Muscle of leg (tissue), 3 donors: ENCODE measurements at regions not wholly inside any gene's neighbourhood (a gene's known extent, or its start where the extent isn't known, plus 50 kb on each side); places are given as distances from the start of the nearest gene placed in this dataset.
"Not testable (repeated sequence)": the region's sequence is repeated elsewhere in the genome, so short reads cannot be mapped to it uniquely, and the experiment has no call there.

Experiments
- DNase-seq: peaks from one replicate; pipeline ENCODE4 v3.0.0; 2013
- H3K27ac ChIP-seq: one replicate; pipeline ENCODE4 v1.5.1; 2013; ENCODE audit warnings: mild to moderate bottlenecking, low read length, control low read depth
- H3K27me3 ChIP-seq: one replicate; pipeline ENCODE4 v1.6.1; 2013; ENCODE audit warnings: low read length; ENCODE audit not compliant: control insufficient read depth, insufficient read depth
- H3K36me3 ChIP-seq: one replicate; pipeline ENCODE4 v1.6.1; 2013; ENCODE audit warnings: low read length; ENCODE audit not compliant: control insufficient read depth, insufficient read depth
- H3K4me1 ChIP-seq: one replicate; pipeline ENCODE4 v1.6.1; 2013; ENCODE audit warnings: low read length; ENCODE audit not compliant: control insufficient read depth, insufficient read depth
- H3K4me3 ChIP-seq: one replicate; pipeline ENCODE4 v1.5.1; 2013; ENCODE audit warnings: low read length, control low read depth
- H3K9me3 ChIP-seq: replicated peaks from 2 replicates; pipeline ENCODE4 v1.6.1; 2013; ENCODE audit warnings: low read depth, low read length; ENCODE audit not compliant: control insufficient read depth
- WGBS: methylation state at CpG from one replicate; pipeline ENCODE4 v1.1.5; 2013; ENCODE audit warnings: missing lambda C conversion rate; ENCODE audit not compliant: insufficient coverage; 5-methylcytosine and 5-hydroxymethylcytosine counted together

- no peak for DNase-seq
- Histone ChIP-seq H3K36me3 (no peaks in the 10 kb centered on the region), H3K27ac (no peak overlapping the region), H3K4me1 (no peaks in the 10 kb centered on the region), H3K4me3 (no peak overlapping the region), H3K9me3 (no peaks in the 10 kb centered on the region), H3K27me3 (no peaks in the 10 kb centered on the region)
- WGBS: no CpG with 5 or more reads among the region's 5 CpGs
Observed at GRCh38 chr9:87387351-87388011, 110.2 kb upstream of the DAPK1 start.

- H3K4me3 ChIP-seq, H3K36me3 ChIP-seq, H3K27me3 ChIP-seq, H3K9me3 ChIP-seq, H3K27ac ChIP-seq, H3K4me1 ChIP-seq, DNase-seq: not testable (repeated sequence)
- WGBS: 95% methylated on average over 7 of the region's 8 CpGs
Observed at GRCh38 chr9:87388708-87389107, 109.0 kb upstream of the DAPK1 start.

- Histone ChIP-seq H3K4me3 (no peak overlapping the region), H3K9me3 (no peaks in the 10 kb centered on the region), H3K4me1 (no peaks in the 10 kb centered on the region), H3K36me3 (no peaks in the 10 kb centered on the region), H3K27ac (no peak overlapping the region), H3K27me3 (no peaks in the 10 kb centered on the region)
- no CpG with 5 or more reads among the region's 3 CpGs for WGBS
- no peak for DNase-seq
Observed at GRCh38 chr9:87389936-87390335, 107.7 kb upstream of the DAPK1 start.

GRCh38 chr9:87390361-87390760, 107.3 kb upstream of the DAPK1 start:
- Histone ChIP-seq H3K27ac (no peak overlapping the region), H3K27me3 (no peaks in the 10 kb centered on the region), H3K4me3 (no peak overlapping the region), H3K4me1 (no peaks in the 10 kb centered on the region), H3K9me3 (no peaks in the 10 kb centered on the region), H3K36me3 (no peaks in the 10 kb centered on the region)
- no peak for DNase-seq
- 86% methylated on average over 1 of the region's 2 CpGs for WGBS

- Histone ChIP-seq H3K36me3 (no peaks in the 10 kb centered on the region), H3K27me3 (no peaks in the 10 kb centered on the region), H3K27ac (no peak overlapping the region), H3K4me3 (no peak overlapping the region), H3K4me1 (no peaks in the 10 kb centered on the region), H3K9me3 (no peaks in the 10 kb centered on the region)
- DNase-seq: no peak
- WGBS: no CpG with 5 or more reads among the region's 2 CpGs
Observed at GRCh38 chr9:87392086-87392485, 105.6 kb upstream of the DAPK1 start.

- DNase-seq: no peak
- Histone ChIP-seq H3K27ac (no peak overlapping the region), H3K4me3 (no peak overlapping the region), H3K4me1 (no peaks in the 10 kb centered on the region), H3K9me3 (no peaks in the 10 kb centered on the region), H3K36me3 (no peaks in the 10 kb centered on the region), H3K27me3 (no peaks in the 10 kb centered on the region)
- 96% methylated on average over 3 of the region's 4 CpGs for WGBS
Observed at GRCh38 chr9:87393706-87394230, 103.9 kb upstream of the DAPK1 start.

- no peaks in the 10 kb centered on the region for H3K27me3 ChIP-seq
- H3K4me3 ChIP-seq: no peak overlapping the region
- no peak overlapping the region for H3K27ac ChIP-seq
- no peaks in the 10 kb centered on the region for H3K4me1 ChIP-seq
- DNase-seq: no peak
- no peaks in the 10 kb centered on the region for H3K9me3 ChIP-seq
- WGBS: 58% methylated on average over 6 of the region's 11 CpGs
- H3K36me3 ChIP-seq: no peaks in the 10 kb centered on the region
Observed at GRCh38 chr9:87395804-87396479, 101.7 kb upstream of the DAPK1 start.

GRCh38 chr9:87401681-87402080, 96.0 kb upstream of the DAPK1 start:
- DNase-seq: no peak
- 85% methylated on average over 3 of the region's 7 CpGs for WGBS

GRCh38 chr9:87402537-87402936, 95.1 kb upstream of the DAPK1 start:
- Histone ChIP-seq H3K36me3 (no peaks in the 10 kb centered on the region), H3K4me1 (no peaks in the 10 kb centered on the region), H3K4me3 (no peak overlapping the region), H3K27me3 (no peaks in the 10 kb centered on the region), H3K9me3 (no peaks in the 10 kb centered on the region), H3K27ac (no peak overlapping the region)
- DNase-seq: no peak
- WGBS: no CpG with 5 or more reads among the region's 3 CpGs

More at GRCh38 chr9:87401681-87402080, 96.0 kb upstream of the DAPK1 start:
- Histone ChIP-seq H3K36me3 (no peaks in the 10 kb centered on the region), H3K27me3 (no peaks in the 10 kb centered on the region), H3K9me3 (no peaks in the 10 kb centered on the region), H3K4me1 (no peaks in the 10 kb centered on the region), H3K4me3 (no peak overlapping the region), H3K27ac (no peak overlapping the region)

GRCh38 chr9:87405677-87406542, 91.8 kb upstream of the DAPK1 start:
- H3K27ac ChIP-seq: no peak overlapping the region
- no peaks in the 10 kb centered on the region for H3K4me1 ChIP-seq
- no peaks in the 10 kb centered on the region for H3K9me3 ChIP-seq
- H3K36me3 ChIP-seq: no peaks in the 10 kb centered on the region
- no peaks in the 10 kb centered on the region for H3K27me3 ChIP-seq
- peak; percentile 30 for DNase-seq
- no CpG with 5 or more reads among the region's 3 CpGs for WGBS
- no peak overlapping the region for H3K4me3 ChIP-seq
